Pancreas (tissue), 10 donors: ENCODE measurements at regions not wholly inside any gene's neighbourhood (a gene's known extent, or its start where the extent isn't known, plus 50 kb on each side); places are given as distances from the start of the nearest gene placed in this dataset.

Experiments
- ATAC-seq, 4 donors: fragments of 200-7000 bp; cut with Tn5 transposase; one replicate each; pipeline versions ENCODE4 v1.8.0 to v1.9.1; 2020; ENCODE audit warnings: mild to moderate bottlenecking in 4 of 4, moderate library complexity in 4 of 4
- DNase-seq, 6 donors: peaks; one replicate each; pipeline ENCODE4 v3.0.0-alpha.2; 2020
- FAIRE-seq: peaks from 2 replicates; lab custom pipeline; 2012; peaks lifted over from hg19 to GRCh38; lab: Jason Lieb, UNC
- H3K27ac ChIP-seq, 4 donors: fragments of 200-600 bp; sonication (generic); 1 replicate in 3 of 4; 2 replicates in 1 of 4; pipeline versions ENCODE4 v1.5.0 to v1.8.0; 2020
- H3K27me3 ChIP-seq, 4 donors: fragments of 200-600 bp; one replicate each; pipeline ENCODE4 v1.8.0; 2021
- H3K36me3 ChIP-seq, 3 donors: fragments of 200-600 bp; sonication (generic) in 1 of 3; one replicate each; pipeline versions ENCODE4 v1.5.0 to v1.8.0; 2020 to 2021
- H3K4me1 ChIP-seq, 3 donors: fragments of 200-600 bp; one replicate each; pipeline ENCODE4 v1.8.0; 2021
- H3K4me3 ChIP-seq, 4 donors: fragments of 200-600 bp; sonication (generic) in 2 of 4; one replicate each; pipeline versions ENCODE4 v1.5.0 to v1.8.0; 2020 to 2021
- H3K9me3 ChIP-seq, 4 donors: fragments of 200-600 bp; one replicate each; pipeline ENCODE4 v1.8.0; 2021
- WGBS, 2 donors: extraction: QIAGEN DNeasy Blood & Tissue Kit; methylation state at CpG; one replicate each; pipeline ENCODE4 v1.1.7; 2013; 5-methylcytosine and 5-hydroxymethylcytosine counted together
- intact Hi-C, 3 donors: fragments of 100-400 bp; cut with DNase I; formaldehyde crosslinking; loops; one replicate each; pipeline versions ENCODE4 v1.11.1 to v1.14.2; 2022
- TF ChIP-seq, protein P1 (sequence below), 4 donors: fragments of 200-600 bp; sonication (generic) in 3 of 4; IDR thresholded peaks; one replicate each; pipeline versions ENCODE4 v1.5.0 to v1.8.0; 2021; ENCODE audit warnings: antibody characterized with exemption in 4 of 4
- donor health status: healthy with polysubstance abuse.
- donor health status: DM: no; HTN: no; CAD: no; lungs with moderate emphysema.
- donor health status: DM: no; HTN: no; CAD: no.
- donor health status: control.
- donor health status: control.
- donor health status: Bipolar disorder and iron deficiency.
- donor health status: DM: yes; HTN: yes; CAD: no.
- donor health status: DM: no; HTN: no; CAD: no.
- donor health status: DM: no; HTN: no; CAD: no.
- donor health status: DM: yes; HTN: yes; CAD: no.

DNA sequence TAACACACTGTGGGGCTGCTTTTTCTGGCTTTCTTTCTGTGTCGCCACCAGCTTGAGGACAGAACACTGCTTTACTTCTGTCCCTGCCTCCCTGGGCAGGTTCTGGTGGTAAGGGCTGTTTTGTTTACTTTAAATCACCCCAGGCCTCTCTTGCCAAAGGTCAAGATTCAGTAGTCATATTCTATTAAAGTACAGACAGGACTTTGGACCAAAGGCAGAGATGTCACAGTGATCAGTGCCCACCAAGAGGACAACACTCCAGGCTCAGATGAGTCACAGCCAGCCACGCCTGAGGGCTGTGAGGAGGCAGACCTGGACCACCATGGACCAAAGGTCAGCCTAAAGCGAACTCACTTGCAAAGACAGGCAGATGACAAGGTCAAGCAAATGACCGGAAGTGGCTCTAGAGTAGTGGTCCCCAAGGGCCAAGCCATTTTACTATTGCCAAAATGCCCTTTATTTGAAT is 200.0 kb downstream of the RHOU start:
- ATAC-seq (no peak), DNase-seq (no peak), FAIRE-seq (no peak)
- Histone ChIP-seq H3K27ac (no peak overlapping the region), H3K4me1 (no peaks in the 10 kb centered on the region), H3K4me3 (no peak overlapping the region), H3K27me3 (no peaks in the 10 kb centered on the region), H3K9me3 (no peaks in the 10 kb centered on the region), H3K36me3 (no peaks in the 10 kb centered on the region)
- TF ChIP-seq, protein P1, sequence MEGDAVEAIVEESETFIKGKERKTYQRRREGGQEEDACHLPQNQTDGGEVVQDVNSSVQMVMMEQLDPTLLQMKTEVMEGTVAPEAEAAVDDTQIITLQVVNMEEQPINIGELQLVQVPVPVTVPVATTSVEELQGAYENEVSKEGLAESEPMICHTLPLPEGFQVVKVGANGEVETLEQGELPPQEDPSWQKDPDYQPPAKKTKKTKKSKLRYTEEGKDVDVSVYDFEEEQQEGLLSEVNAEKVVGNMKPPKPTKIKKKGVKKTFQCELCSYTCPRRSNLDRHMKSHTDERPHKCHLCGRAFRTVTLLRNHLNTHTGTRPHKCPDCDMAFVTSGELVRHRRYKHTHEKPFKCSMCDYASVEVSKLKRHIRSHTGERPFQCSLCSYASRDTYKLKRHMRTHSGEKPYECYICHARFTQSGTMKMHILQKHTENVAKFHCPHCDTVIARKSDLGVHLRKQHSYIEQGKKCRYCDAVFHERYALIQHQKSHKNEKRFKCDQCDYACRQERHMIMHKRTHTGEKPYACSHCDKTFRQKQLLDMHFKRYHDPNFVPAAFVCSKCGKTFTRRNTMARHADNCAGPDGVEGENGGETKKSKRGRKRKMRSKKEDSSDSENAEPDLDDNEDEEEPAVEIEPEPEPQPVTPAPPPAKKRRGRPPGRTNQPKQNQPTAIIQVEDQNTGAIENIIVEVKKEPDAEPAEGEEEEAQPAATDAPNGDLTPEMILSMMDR (IDR thresholded peaks at IDR 0.05), result no peak
- WGBS, 2 donors, result 82 to 89% methylated on average over 4 of the region's 4 CpGs
- intact Hi-C loops, result no loop called here

- Histone ChIP-seq H3K9me3 (no peaks in the 10 kb centered on the region), H3K4me1 (no peaks in the 10 kb centered on the region), H3K36me3 (no peaks in the 10 kb centered on the region), H3K27ac (no peak overlapping the region), H3K27me3 (no peaks in the 10 kb centered on the region), H3K4me3 (no peak overlapping the region)
- FAIRE-seq, result no peak
- TF ChIP-seq, protein P1 (IDR thresholded peaks at IDR 0.05), result no peak
- ATAC-seq, result peak in 1 of 4 donors; percentile 14
- intact Hi-C loops, result no loop called here
- 68 to 74% methylated on average over 15 of the region's 15 CpGs for WGBS, 2 donors
- DNase-seq, result no peak
These were observed 200.8 kb downstream of the RHOU start for GRCh38 chr1:228935855-228936727.

DNA sequence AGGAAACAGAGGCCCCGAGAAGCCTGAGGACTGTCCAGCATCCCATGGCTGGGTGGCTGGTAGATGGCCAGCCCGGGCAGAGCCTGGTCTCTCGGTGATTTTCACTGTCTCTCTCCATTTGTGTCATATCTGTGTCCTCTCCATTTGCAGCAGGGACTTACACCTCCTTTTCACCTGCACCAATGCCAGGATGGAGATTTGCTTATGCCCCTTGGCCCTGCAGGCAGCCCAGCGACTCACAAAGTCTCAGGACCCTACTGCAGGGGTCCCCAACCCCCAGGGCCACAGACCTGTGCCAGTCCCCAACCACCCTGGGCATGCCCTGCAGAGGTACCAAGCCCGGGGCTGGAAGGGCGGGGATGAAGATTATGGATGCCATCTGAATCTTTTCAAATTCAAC is 201.6 kb downstream of the RHOU start:
- ATAC-seq, result no peak
- TF ChIP-seq, protein P1 (IDR thresholded peaks at IDR 0.05), result no peak
- H3K27me3 ChIP-seq, result no peaks in the 10 kb centered on the region
- 91% methylated on average over 6 of the region's 6 CpGs for WGBS, 2 donors
- intact Hi-C loops, result no loop called here
- H3K4me1 ChIP-seq, result no peaks in the 10 kb centered on the region
- no peak for DNase-seq
- H3K9me3 ChIP-seq, result no peaks in the 10 kb centered on the region
- H3K4me3 ChIP-seq, result no peak overlapping the region
- FAIRE-seq, result no peak
- no peaks in the 10 kb centered on the region for H3K36me3 ChIP-seq
- no peak overlapping the region for H3K27ac ChIP-seq

DNA sequence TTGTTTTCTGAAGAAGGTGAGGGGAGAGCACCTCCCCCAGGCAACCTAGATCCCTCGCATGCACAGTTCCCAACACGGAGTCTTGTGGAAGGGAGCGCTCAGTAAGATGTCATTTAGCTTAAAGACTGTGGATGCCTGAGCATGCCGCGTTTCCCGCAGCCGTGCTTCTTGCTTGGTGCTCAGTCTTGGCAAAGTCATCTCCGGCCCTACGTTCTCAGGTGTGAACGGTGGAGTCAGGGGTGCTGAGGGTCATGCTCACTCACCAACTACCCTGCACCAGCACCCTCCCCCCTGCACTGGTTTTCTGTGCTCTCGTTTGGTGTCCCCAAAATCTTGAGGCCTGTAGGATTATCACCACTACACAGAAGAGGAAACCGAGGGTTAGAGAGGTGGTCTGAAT is 202.1 kb downstream of the RHOU start:
- ATAC-seq (no peak), FAIRE-seq (no peak), DNase-seq (no peak)
- intact Hi-C loops, result no loop called here
- Histone ChIP-seq H3K4me1 (no peaks in the 10 kb centered on the region), H3K27ac (no peak overlapping the region), H3K27me3 (no peaks in the 10 kb centered on the region), H3K4me3 (no peak overlapping the region), H3K36me3 (no peaks in the 10 kb centered on the region), H3K9me3 (no peaks in the 10 kb centered on the region)
- WGBS, 2 donors, result 89 to 92% methylated on average over 12 of the region's 12 CpGs
- TF ChIP-seq, protein P1 (IDR thresholded peaks at IDR 0.05), result no peak
